GM10248 (cell line): ENCODE measurements at regions not wholly inside any gene's neighbourhood (a gene's known extent, or its start where the extent isn't known, plus 50 kb on each side); places are given as distances from the start of the nearest gene placed in this dataset.

Experiments
- CTCF ChIA-PET: fragments of 300-600 bp; sonication (Branson Sonifier 250); formaldehyde crosslinking; extraction: SDS; loops from one replicate; lab custom pipeline; 2021; ENCODE audit warnings: antibody characterized with exemption; lab: Yijun Ruan, JAX
- POLR2A ChIA-PET: fragments of 350-650 bp; sonication (Branson Sonifier 250); formaldehyde crosslinking; extraction: SDS; loops from one replicate; lab custom pipeline; 2020; ENCODE audit warnings: antibody characterized with exemption; lab: Yijun Ruan, JAX
- DNase-seq: peaks from one replicate; pipeline ENCODE4 v3.0.0; 2012; ENCODE audit errors: extremely low spot score
- CTCF ChIP-seq: IDR thresholded peaks from 2 replicates; pipeline ENCODE4 v1.5.1; 2012; ENCODE audit warnings: mild to moderate bottlenecking, low read depth; ENCODE audit errors: extremely low read depth, missing control alignments, control extremely low read depth

GRCh38 chr6:96743496-96743895 is 93.8 kb downstream of the GPR63 start:
- DNase-seq, result no peak
- POLR2A ChIA-PET, result no interaction called here
- CTCF ChIA-PET, result interaction anchor here (1.7 kb wide), 1 partner anchor 10 kb away, joined by 4 read pairs; no protein-coding TSS in a partner anchor
- no peak for TF ChIP-seq CTCF

- ChIA-PET POLR2A (no interaction called here), CTCF (interaction anchor here (0.7 to 0.9 kb wide), 3 partner anchors 8 to 17 kb away, joined by 3 to 4 read pairs (median 3); no protein-coding TSS in a partner anchor)
- TF ChIP-seq CTCF, result no peak
- DNase-seq, result no peak
Measured at GRCh38 chr6:96742702-96743101, 94.6 kb downstream of the GPR63 start.

- no peak for DNase-seq
- ChIA-PET POLR2A (no interaction called here), CTCF (interaction anchor here (1.3 to 1.4 kb wide), 2 partner anchors 9 to 25 kb away, joined by 4 to 5 read pairs; no protein-coding TSS in a partner anchor)
- TF ChIP-seq CTCF, result no peak
Measured at GRCh38 chr6:96735332-96735731, 101.9 kb downstream of the GPR63 start.

GRCh38 chr6:96727144-96727543 is 110.1 kb downstream of the GPR63 start:
- CTCF ChIA-PET, result no interaction called here
- no peak for TF ChIP-seq CTCF
- POLR2A ChIA-PET, result no interaction called here
- DNase-seq, result no peak

GRCh38 chr6:96725296-96725695 is 112.0 kb downstream of the GPR63 start:
- DNase-seq, result no peak
- ChIA-PET POLR2A (no interaction called here), CTCF (interaction anchor here (1.1 to 1.6 kb wide), 3 partner anchors 9 to 25 kb away, joined by 3 to 5 read pairs (median 4); no protein-coding TSS in a partner anchor)
- no peak for TF ChIP-seq CTCF

- no peak for TF ChIP-seq CTCF
- ChIA-PET POLR2A (no interaction called here), CTCF (no interaction called here)
- DNase-seq, result no peak
Measured at GRCh38 chr6:96724641-96725040, 112.6 kb downstream of the GPR63 start.
